ENCODE measurements at regions not wholly inside any gene's neighbourhood (a gene's known extent, or its start where the extent isn't known, plus 50 kb on each side); places are given as distances from the start of the nearest gene placed in this dataset.

- no peak for TF ChIP-seq CTCF (IDR thresholded peaks at IDR 0.05; ENCODE audit: control insufficient read depth, extremely low read depth, insufficient read depth)
- no peak overlapping the region for H3K4me3 ChIP-seq (ENCODE audit: low read depth, low read length)
- no peak for DNase-seq (ENCODE audit: low read depth)
These were observed 331.1 kb downstream of the TDRD15 start for GRCh38 chr2:21454839-21455238.

GRCh38 chr2:21461754-21462240, 338.0 kb downstream of the TDRD15 start:
- no peak for TF ChIP-seq CTCF (IDR thresholded peaks at IDR 0.05; ENCODE audit: control insufficient read depth, extremely low read depth, insufficient read depth)

GRCh38 chr2:21466341-21466927, 342.7 kb downstream of the TDRD15 start:
- no peak for TF ChIP-seq CTCF (IDR thresholded peaks at IDR 0.05; ENCODE audit: control insufficient read depth, extremely low read depth, insufficient read depth)
- H3K4me3 ChIP-seq (ENCODE audit: low read depth, low read length): no peak overlapping the region
- no peak for DNase-seq (ENCODE audit: low read depth)

More at GRCh38 chr2:21461754-21462240, 338.0 kb downstream of the TDRD15 start:
- DNase-seq (ENCODE audit: low read depth): no peak
- H3K4me3 ChIP-seq (ENCODE audit: low read depth, low read length): no peak overlapping the region

- no peak for TF ChIP-seq CTCF (IDR thresholded peaks at IDR 0.05; ENCODE audit: control insufficient read depth, extremely low read depth, insufficient read depth)
- no peak overlapping the region for H3K4me3 ChIP-seq (ENCODE audit: low read depth, low read length)
These were observed 343.6 kb downstream of the TDRD15 start for GRCh38 chr2:21467280-21467818.

GRCh38 chr2:21467910-21468309, 344.1 kb downstream of the TDRD15 start:
- no peak overlapping the region for H3K4me3 ChIP-seq (ENCODE audit: low read depth, low read length)
- no peak for DNase-seq (ENCODE audit: low read depth)
- TF ChIP-seq CTCF (IDR thresholded peaks at IDR 0.05; ENCODE audit: control insufficient read depth, extremely low read depth, insufficient read depth): no peak

More at GRCh38 chr2:21467280-21467818, 343.6 kb downstream of the TDRD15 start:
- no peak for DNase-seq (ENCODE audit: low read depth)

GRCh38 chr2:21468624-21469023, 344.9 kb downstream of the TDRD15 start:
- no peak for TF ChIP-seq CTCF (IDR thresholded peaks at IDR 0.05; ENCODE audit: control insufficient read depth, extremely low read depth, insufficient read depth)
- H3K4me3 ChIP-seq (ENCODE audit: low read depth, low read length): no peak overlapping the region
- no peak for DNase-seq (ENCODE audit: low read depth)

- H3K4me3 ChIP-seq (ENCODE audit: low read depth, low read length): no peak overlapping the region
- no peak for DNase-seq (ENCODE audit: low read depth)
- no peak for TF ChIP-seq CTCF (IDR thresholded peaks at IDR 0.05; ENCODE audit: control insufficient read depth, extremely low read depth, insufficient read depth)
These were observed 345.4 kb downstream of the TDRD15 start for GRCh38 chr2:21469158-21469557.

Measured in LNCaP clone FGC (cell line).